ENCODE measurements at regions not wholly inside any gene's neighbourhood (a gene's known extent, or its start where the extent isn't known, plus 50 kb on each side); places are given as distances from the start of the nearest gene placed in this dataset.
A peak's percentile ranks its signal among the peaks of the same experiment; 100 is the strongest.

DNA sequence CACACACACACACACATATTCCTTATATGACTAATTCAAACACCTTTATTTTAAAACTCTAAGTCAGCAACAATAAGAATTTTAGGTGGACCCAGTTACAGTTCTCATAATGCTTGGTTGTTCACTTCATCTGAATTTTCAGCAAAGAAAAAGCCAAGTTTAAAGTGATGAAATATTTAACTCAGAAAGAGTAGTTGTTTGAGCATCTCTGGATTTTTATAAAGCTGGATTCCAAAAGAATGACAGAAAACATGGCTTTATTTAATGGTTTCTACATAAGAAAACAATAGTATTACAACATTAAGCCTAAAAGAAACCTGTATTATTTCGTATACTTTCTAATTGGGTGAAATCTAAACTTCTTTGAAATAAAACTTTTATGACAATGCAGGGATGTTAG, 54.2 kb upstream of the ADAMTS5 start:
- Histone ChIP-seq H3K79me2 (ENCODE audit: insufficient read depth, low read length) (no peaks in the 10 kb centered on the region), H3K27me3 (ENCODE audit: insufficient read depth, low read length, poor library complexity) (no peaks in the 10 kb centered on the region), H3K36me3 (ENCODE audit: insufficient read depth, low read length) (no peaks in the 10 kb centered on the region), H3K9me3 (ENCODE audit: insufficient read depth, low read length, severe bottlenecking) (no peaks in the 10 kb centered on the region), H3K4me1 (ENCODE audit: insufficient read depth, low read length) (no peaks in the 10 kb centered on the region), H3K9ac (ENCODE audit: low read depth, low read length) (no peak overlapping the region), H3K27ac (ENCODE audit: low read length) (no peak overlapping the region), H3K4me2 (ENCODE audit: insufficient read depth, low read length) (no peak overlapping the region), H2AFZ (ENCODE audit: low read depth, low read length) (no peak overlapping the region), H3K4me3 (ENCODE audit: low read depth in 1 of 2, low read length in 2 of 2) (no peak overlapping the region), H4K20me1 (ENCODE audit: insufficient read depth, low read length) (no peaks in the 10 kb centered on the region)
- no peak for DNase-seq
- no peak for TF ChIP-seq EZH2 (IDR thresholded peaks at IDR 0.05; ENCODE audit: borderline replicate concordance, low read depth, low read length, severe bottlenecking)
- TF ChIP-seq, protein P1, sequence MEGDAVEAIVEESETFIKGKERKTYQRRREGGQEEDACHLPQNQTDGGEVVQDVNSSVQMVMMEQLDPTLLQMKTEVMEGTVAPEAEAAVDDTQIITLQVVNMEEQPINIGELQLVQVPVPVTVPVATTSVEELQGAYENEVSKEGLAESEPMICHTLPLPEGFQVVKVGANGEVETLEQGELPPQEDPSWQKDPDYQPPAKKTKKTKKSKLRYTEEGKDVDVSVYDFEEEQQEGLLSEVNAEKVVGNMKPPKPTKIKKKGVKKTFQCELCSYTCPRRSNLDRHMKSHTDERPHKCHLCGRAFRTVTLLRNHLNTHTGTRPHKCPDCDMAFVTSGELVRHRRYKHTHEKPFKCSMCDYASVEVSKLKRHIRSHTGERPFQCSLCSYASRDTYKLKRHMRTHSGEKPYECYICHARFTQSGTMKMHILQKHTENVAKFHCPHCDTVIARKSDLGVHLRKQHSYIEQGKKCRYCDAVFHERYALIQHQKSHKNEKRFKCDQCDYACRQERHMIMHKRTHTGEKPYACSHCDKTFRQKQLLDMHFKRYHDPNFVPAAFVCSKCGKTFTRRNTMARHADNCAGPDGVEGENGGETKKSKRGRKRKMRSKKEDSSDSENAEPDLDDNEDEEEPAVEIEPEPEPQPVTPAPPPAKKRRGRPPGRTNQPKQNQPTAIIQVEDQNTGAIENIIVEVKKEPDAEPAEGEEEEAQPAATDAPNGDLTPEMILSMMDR (IDR thresholded peaks at IDR 0.05; ENCODE audit: borderline replicate concordance, extremely low read depth, low read length, poor library complexity, severe bottlenecking) = no peak
- ATAC-seq (ENCODE audit: insufficient read depth, low read depth) = no peak

DNA sequence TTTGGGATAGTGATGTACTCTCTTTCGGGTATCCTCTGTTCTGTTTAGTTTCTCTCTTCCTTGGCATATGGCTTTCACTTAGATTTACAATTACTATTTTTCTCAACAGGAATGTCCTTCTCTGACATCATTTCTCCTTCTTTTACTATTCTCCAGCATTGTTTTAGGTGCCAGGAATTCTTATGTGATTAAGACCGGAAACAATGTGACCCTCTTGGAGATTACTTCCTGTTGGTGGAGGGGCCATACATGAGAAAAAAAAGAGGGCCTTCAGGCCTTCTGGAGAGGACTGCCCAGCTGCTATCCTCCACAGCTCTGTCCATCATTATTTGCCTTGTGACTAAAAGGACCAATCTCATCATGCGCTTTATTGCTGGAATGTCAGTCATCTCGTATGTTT, 50.4 kb upstream of the ADAMTS5 start:
- Histone ChIP-seq H3K4me3 (ENCODE audit: low read depth in 1 of 2, low read length in 2 of 2) (no peak overlapping the region), H3K27me3 (ENCODE audit: insufficient read depth, low read length, poor library complexity) (no peaks in the 10 kb centered on the region), H3K9ac (ENCODE audit: low read depth, low read length) (no peak overlapping the region), H2AFZ (ENCODE audit: low read depth, low read length) (0 out of 2 replicates have a peak overlapping the region, but pooled peaks have one; percentile 58), H3K9me3 (ENCODE audit: insufficient read depth, low read length, severe bottlenecking) (no peaks in the 10 kb centered on the region), H3K4me2 (ENCODE audit: insufficient read depth, low read length) (no peak overlapping the region), H3K27ac (ENCODE audit: low read length) (no peak overlapping the region), H4K20me1 (ENCODE audit: insufficient read depth, low read length) (no peaks in the 10 kb centered on the region), H3K4me1 (ENCODE audit: insufficient read depth, low read length) (no peaks in the 10 kb centered on the region), H3K79me2 (ENCODE audit: insufficient read depth, low read length) (no peaks in the 10 kb centered on the region), H3K36me3 (ENCODE audit: insufficient read depth, low read length) (no peaks in the 10 kb centered on the region)
- ATAC-seq (ENCODE audit: insufficient read depth, low read depth) = no peak
- no peak for DNase-seq
- TF ChIP-seq EZH2 (IDR thresholded peaks at IDR 0.05; ENCODE audit: borderline replicate concordance, low read depth, low read length, severe bottlenecking) = no peak
- TF ChIP-seq, protein P1 (IDR thresholded peaks at IDR 0.05; ENCODE audit: borderline replicate concordance, extremely low read depth, low read length, poor library complexity, severe bottlenecking) = no peak
